ENCODE measurements at regions not wholly inside any gene's neighbourhood (a gene's known extent, or its start where the extent isn't known, plus 50 kb on each side); places are given as distances from the start of the nearest gene placed in this dataset.

- peak; percentile 85 for ATAC-seq
- peaks cover 2 to 18% (median 2%) of the 10 kb centered on the region in 3 donors for H3K4me1 ChIP-seq
- 19 to 20% methylated on average over 6 to 8 of the region's 8 CpGs for WGBS, 2 donors (ENCODE audit: low coverage in 1 of 2)
- no peaks in the 10 kb centered on the region for H3K9me3 ChIP-seq
- no peaks in the 10 kb centered on the region for H3K36me3 ChIP-seq
- peak overlapping the region in 1 of 2 donors; percentile 15 for H3K4me3 ChIP-seq
- TF ChIP-seq POLR2AphosphoS5 (IDR thresholded peaks at IDR 0.05) (no peak), POLR2A (IDR thresholded peaks at IDR 0.05) (no peak), EP300 (IDR thresholded peaks at IDR 0.05) (no peak)
- TF ChIP-seq, protein P1, sequence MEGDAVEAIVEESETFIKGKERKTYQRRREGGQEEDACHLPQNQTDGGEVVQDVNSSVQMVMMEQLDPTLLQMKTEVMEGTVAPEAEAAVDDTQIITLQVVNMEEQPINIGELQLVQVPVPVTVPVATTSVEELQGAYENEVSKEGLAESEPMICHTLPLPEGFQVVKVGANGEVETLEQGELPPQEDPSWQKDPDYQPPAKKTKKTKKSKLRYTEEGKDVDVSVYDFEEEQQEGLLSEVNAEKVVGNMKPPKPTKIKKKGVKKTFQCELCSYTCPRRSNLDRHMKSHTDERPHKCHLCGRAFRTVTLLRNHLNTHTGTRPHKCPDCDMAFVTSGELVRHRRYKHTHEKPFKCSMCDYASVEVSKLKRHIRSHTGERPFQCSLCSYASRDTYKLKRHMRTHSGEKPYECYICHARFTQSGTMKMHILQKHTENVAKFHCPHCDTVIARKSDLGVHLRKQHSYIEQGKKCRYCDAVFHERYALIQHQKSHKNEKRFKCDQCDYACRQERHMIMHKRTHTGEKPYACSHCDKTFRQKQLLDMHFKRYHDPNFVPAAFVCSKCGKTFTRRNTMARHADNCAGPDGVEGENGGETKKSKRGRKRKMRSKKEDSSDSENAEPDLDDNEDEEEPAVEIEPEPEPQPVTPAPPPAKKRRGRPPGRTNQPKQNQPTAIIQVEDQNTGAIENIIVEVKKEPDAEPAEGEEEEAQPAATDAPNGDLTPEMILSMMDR (IDR thresholded peaks at IDR 0.05): no peak
- H3K27me3 ChIP-seq: no peaks in the 10 kb centered on the region
- peak overlapping the region; percentile 48 to 84 (median 74) for H3K27ac ChIP-seq
Measured at GRCh38 chr7:41834805-41835694, 132.2 kb upstream of the INHBA start.

DNA sequence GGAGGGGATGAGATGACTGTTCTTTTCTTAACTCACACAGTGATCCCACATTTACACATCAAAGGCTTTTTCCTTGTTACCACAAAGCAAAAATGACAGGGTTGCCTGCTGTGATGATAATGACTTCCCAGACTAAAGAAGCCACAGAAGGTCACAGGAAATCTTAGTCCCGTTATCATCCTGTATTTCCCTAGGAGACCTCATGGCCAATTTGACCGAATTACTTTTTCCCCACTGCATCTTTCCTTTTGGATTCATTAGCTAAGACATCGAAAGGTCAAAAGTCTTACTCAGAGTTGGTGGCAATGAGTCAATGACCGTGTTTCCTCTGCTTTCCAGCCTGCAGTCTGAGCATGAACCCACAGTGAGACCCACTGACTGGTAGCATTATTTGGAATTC lies 130.1 kb upstream of the INHBA start:
- TF ChIP-seq, protein P1 (IDR thresholded peaks at IDR 0.05): no peak
- no peak for TF ChIP-seq EP300 (IDR thresholded peaks at IDR 0.05)
- no peak for TF ChIP-seq POLR2AphosphoS5 (IDR thresholded peaks at IDR 0.05)
- TF ChIP-seq POLR2A (IDR thresholded peaks at IDR 0.05): no peak
- H3K36me3 ChIP-seq: no peaks in the 10 kb centered on the region
- no peak overlapping the region for H3K27ac ChIP-seq
- WGBS, 2 donors (ENCODE audit: low coverage in 1 of 2): 77 to 80% methylated on average over 4 of the region's 4 CpGs
- no peak for ATAC-seq
- peaks cover 2 to 18% (median 2%) of the 10 kb centered on the region in 3 donors for H3K4me1 ChIP-seq
- H3K9me3 ChIP-seq: no peaks in the 10 kb centered on the region
- no peak overlapping the region for H3K4me3 ChIP-seq
- no peaks in the 10 kb centered on the region for H3K27me3 ChIP-seq

DNA sequence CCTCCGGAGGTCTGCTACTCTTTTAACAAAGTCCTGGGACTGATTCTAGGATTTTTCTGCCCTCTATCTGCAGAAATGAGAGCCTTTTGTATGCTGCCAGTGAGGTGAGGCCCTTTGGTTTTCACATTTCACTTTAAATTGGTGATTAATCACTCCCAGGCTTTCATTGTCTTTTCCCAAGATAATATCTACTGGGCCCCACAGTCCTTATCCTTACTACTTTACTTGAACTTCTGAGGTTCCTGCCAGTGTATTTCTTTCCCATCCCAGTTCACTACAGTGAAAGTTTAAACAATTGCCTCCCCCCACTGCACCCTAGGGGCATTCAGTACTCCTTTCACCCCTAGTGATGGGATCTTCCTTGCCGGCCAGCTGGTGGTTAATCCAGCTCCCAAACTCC lies 127.4 kb upstream of the INHBA start:
- Histone ChIP-seq H3K27ac (no peak overlapping the region), H3K4me3 (no peak overlapping the region), H3K36me3 (no peaks in the 10 kb centered on the region), H3K27me3 (no peaks in the 10 kb centered on the region), H3K4me1 (peaks cover 0 to 7% (median 2%) of the 10 kb centered on the region in 3 donors), H3K9me3 (no peaks in the 10 kb centered on the region)
- no peak for ATAC-seq
- TF ChIP-seq POLR2A (IDR thresholded peaks at IDR 0.05) (no peak), EP300 (IDR thresholded peaks at IDR 0.05) (no peak), POLR2AphosphoS5 (IDR thresholded peaks at IDR 0.05) (no peak)
- TF ChIP-seq, protein P1 (IDR thresholded peaks at IDR 0.05): no peak
- 40 to 68% methylated on average over 1 to 2 of the region's 2 CpGs for WGBS, 2 donors (ENCODE audit: low coverage in 1 of 2)

DNA sequence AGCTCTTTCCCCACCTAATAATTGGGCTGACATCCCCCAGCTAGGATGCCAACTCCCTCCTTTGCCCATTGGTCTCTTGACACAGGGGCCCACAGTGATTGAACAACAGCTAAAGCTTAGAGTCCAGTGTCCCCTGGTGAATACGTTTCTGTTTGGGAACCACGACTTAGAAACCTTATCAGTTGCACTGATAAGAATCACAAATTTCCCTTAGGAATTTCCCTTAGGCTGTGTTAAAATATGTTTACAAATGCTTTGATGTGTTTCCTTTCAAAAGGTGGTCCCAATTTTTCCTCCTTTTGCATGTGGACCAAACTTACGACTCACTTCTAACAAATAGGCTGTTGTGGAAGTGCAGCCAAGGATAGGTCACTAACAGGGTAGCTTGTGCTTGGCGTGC lies 126.0 kb upstream of the INHBA start:
- no peaks in the 10 kb centered on the region for H3K27me3 ChIP-seq
- no peak overlapping the region for H3K27ac ChIP-seq
- ATAC-seq: no peak
- no peaks in the 10 kb centered on the region for H3K4me1 ChIP-seq
- H3K36me3 ChIP-seq: no peaks in the 10 kb centered on the region
- 69 to 89% methylated on average over 4 of the region's 4 CpGs for WGBS, 2 donors (ENCODE audit: low coverage in 1 of 2)
- no peak overlapping the region for H3K4me3 ChIP-seq
- no peaks in the 10 kb centered on the region for H3K9me3 ChIP-seq
- TF ChIP-seq, protein P1 (IDR thresholded peaks at IDR 0.05): no peak
- TF ChIP-seq POLR2AphosphoS5 (IDR thresholded peaks at IDR 0.05) (no peak), POLR2A (IDR thresholded peaks at IDR 0.05) (no peak), EP300 (IDR thresholded peaks at IDR 0.05) (no peak)

- no peak for ATAC-seq
Measured at GRCh38 chr7:41826641-41827040, 123.8 kb upstream of the INHBA start.

More at GRCh38 chr7:41826641-41827040, 123.8 kb upstream of the INHBA start:
- WGBS, 2 donors (ENCODE audit: low coverage in 1 of 2): 88 to 89% methylated on average over 1 of the region's 1 CpG
- no peaks in the 10 kb centered on the region for H3K4me1 ChIP-seq
- H3K9me3 ChIP-seq: no peaks in the 10 kb centered on the region
- no peak overlapping the region for H3K4me3 ChIP-seq
- H3K27me3 ChIP-seq: no peaks in the 10 kb centered on the region
- no peak overlapping the region for H3K27ac ChIP-seq
- H3K36me3 ChIP-seq: no peaks in the 10 kb centered on the region
- TF ChIP-seq EP300 (IDR thresholded peaks at IDR 0.05) (no peak), POLR2AphosphoS5 (IDR thresholded peaks at IDR 0.05) (no peak), POLR2A (IDR thresholded peaks at IDR 0.05) (no peak)
- TF ChIP-seq, protein P1 (IDR thresholded peaks at IDR 0.05): no peak

All from gastroesophageal sphincter (tissue), 4 donors.